PFSK-1 (cell line): ENCODE measurements at regions not wholly inside any gene's neighbourhood (a gene's known extent, or its start where the extent isn't known, plus 50 kb on each side); places are given as distances from the start of the nearest gene placed in this dataset.

Source experiments
- FOXP2 ChIP-seq: optimal IDR thresholded peaks from 2 replicates; pipeline ENCODE3; 2011; ENCODE audit warnings: borderline replicate concordance, control low read depth, inconsistent platforms; ENCODE audit not compliant: insufficient read depth; ENCODE audit errors: extremely low read length, extremely low read depth
- POLR2AphosphoS5 ChIP-seq: IDR thresholded peaks from 2 replicates; pipeline ENCODE4 v1.6.1; 2012; ENCODE audit warnings: low read depth, mild to moderate bottlenecking, control low read depth, low read length, moderate library complexity
- SIN3A ChIP-seq: IDR thresholded peaks from 2 replicates; pipeline ENCODE4 v1.6.1; 2012; ENCODE audit warnings: mild to moderate bottlenecking, low read length, moderate library complexity, borderline replicate concordance; ENCODE audit not compliant: insufficient read depth
- TAF1 ChIP-seq: IDR thresholded peaks from 2 replicates; pipeline ENCODE4 v1.6.1; 2012; ENCODE audit warnings: low read length, control low read depth, borderline replicate concordance; ENCODE audit not compliant: insufficient read depth
- TF ChIP-seq, protein P1 (sequence below), 2 experiments: IDR thresholded peaks; 2 replicates each; pipeline versions ENCODE4 v1.6.1 to v1.8.0; 2011 to 2012; ENCODE audit warnings: low read depth in 2 of 2, low read length in 2 of 2, control low read depth in 1 of 2, inconsistent platforms in 1 of 2, mild to moderate bottlenecking in 1 of 2, moderate library complexity in 1 of 2; ENCODE audit not compliant: insufficient read depth in 1 of 2

DNA sequence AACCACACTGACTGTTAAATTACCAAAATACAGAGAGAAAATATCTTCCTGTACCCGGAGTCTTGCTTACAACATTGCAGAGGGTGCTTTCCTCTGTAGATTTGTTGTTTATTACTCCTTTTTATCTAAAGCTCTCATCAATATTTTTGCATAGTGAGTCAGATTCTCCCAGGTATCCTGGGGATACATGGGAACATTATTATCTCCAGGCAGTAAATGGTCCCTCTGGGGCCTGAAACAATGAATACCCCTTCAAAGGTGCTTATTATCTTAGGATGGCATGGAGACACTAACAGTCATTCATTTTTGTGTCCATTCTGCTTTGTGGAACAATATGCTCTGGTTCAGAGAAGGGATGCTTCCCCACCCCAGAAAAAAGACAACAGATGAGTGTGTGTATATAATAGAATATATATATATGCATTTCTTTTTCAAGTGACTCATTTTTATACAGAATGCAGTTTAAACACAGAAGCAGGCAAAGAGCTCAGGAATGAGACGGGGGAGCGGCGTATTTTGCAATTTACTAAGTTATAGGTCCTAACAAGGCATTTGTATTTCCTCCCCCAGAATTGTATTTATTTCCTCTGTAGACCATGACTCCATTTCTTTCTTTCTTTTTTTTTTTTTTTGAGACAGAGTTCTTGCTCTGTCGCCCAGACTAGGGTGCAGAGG lies 424.8 kb upstream of the ZEB2 start:
- TF ChIP-seq FOXP2 = no peak
- TF ChIP-seq, protein P1, sequence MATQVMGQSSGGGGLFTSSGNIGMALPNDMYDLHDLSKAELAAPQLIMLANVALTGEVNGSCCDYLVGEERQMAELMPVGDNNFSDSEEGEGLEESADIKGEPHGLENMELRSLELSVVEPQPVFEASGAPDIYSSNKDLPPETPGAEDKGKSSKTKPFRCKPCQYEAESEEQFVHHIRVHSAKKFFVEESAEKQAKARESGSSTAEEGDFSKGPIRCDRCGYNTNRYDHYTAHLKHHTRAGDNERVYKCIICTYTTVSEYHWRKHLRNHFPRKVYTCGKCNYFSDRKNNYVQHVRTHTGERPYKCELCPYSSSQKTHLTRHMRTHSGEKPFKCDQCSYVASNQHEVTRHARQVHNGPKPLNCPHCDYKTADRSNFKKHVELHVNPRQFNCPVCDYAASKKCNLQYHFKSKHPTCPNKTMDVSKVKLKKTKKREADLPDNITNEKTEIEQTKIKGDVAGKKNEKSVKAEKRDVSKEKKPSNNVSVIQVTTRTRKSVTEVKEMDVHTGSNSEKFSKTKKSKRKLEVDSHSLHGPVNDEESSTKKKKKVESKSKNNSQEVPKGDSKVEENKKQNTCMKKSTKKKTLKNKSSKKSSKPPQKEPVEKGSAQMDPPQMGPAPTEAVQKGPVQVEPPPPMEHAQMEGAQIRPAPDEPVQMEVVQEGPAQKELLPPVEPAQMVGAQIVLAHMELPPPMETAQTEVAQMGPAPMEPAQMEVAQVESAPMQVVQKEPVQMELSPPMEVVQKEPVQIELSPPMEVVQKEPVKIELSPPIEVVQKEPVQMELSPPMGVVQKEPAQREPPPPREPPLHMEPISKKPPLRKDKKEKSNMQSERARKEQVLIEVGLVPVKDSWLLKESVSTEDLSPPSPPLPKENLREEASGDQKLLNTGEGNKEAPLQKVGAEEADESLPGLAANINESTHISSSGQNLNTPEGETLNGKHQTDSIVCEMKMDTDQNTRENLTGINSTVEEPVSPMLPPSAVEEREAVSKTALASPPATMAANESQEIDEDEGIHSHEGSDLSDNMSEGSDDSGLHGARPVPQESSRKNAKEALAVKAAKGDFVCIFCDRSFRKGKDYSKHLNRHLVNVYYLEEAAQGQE (IDR thresholded peaks at IDR 0.05; ENCODE audit: insufficient read depth in 1 of 2, low read depth in 2 of 2, low read length in 2 of 2) = no peak
- no peak for TF ChIP-seq SIN3A
- TF ChIP-seq POLR2AphosphoS5 = no peak
- no peak for TF ChIP-seq TAF1

DNA sequence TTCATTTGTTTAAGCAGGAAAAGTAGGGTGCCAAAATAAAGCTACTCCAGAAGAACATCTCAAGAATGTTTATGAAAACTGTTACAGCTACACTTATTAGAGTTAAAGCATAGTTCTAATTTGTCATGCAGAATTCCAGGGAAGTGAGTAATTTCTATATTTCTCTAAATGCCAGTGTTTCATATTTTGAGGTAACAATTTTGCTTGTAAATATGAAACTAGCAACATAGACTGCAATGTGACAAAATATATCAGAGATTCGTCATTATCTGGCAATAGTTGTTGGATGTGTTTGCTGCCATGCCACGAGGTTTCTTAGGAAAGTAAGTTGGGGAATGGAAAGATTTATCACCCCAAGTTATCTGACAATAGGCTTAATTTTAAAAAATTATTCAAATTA lies 424.1 kb upstream of the ZEB2 start:
- TF ChIP-seq POLR2AphosphoS5 (no peak), TAF1 (no peak), FOXP2 (no peak)

DNA sequence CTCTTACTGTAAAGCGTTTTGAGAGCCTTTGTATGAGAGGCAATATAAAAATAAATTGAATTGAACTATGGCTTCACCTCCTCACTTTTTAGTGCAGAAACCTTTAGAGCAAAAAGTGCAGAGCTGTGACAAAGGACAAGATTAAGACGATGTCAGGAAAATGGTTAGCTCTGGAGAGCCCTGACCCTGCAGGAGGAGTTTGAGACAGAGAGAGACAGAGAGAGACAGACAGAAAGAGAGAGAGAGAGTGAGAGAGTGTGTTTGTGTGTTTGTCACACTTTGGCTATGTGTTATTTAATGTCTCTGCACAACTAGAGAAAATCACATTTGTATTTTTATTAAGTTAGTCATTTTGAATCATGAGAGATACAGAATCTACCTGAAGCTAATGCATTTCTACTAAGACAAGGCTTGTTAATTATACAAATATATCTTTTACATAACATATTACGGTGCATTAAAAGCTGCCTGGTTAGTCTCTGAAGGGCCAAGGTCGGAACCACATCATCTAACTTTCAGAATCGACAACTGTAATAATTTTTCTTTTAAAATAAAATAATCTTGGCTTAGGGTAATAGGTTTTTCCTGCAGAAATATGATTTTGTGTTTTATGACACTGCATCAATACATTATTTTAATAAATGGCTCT lies 423.5 kb upstream of the ZEB2 start:
- no peak for TF ChIP-seq TAF1
- TF ChIP-seq, protein P1 (IDR thresholded peaks at IDR 0.05; ENCODE audit: insufficient read depth in 1 of 2, low read depth in 2 of 2, low read length in 2 of 2) = no peak
- no peak for TF ChIP-seq FOXP2
- TF ChIP-seq SIN3A = no peak
- TF ChIP-seq POLR2AphosphoS5 = no peak

DNA sequence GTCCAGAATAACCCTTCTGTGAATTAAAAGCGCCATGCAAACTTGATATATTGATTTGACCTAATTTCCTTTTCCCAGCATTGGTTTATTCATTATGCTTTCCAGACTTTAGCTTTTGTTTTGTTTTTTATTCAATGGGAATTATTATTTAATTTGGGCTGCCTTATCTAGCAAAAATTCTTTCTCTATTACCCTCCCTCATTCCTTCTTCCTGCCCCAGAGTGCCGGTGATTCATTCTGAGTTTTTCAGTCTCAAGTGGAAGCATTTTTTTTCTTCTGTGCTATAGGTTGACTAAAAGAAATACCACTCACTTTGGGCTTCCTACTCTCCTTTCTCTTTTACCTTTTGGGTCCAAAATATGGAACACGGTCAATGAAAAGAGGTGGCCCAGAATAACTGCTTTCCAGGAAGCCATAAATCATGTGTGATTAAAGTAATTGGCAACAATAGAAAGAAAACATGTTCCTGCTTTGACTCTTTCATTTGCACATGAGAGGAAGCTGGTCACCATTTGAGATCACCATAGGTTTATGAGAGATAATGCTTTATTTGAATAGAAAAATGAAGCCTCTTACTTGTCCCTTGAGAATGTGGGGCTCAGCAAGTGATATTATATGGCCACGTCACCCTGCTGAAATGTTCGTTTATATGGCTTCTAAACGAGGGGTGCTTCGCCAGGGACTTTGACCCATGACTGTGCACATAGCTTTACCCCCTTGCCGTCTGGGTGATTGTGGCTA lies 422.8 kb upstream of the ZEB2 start:
- TF ChIP-seq TAF1 (no peak), FOXP2 (no peak), POLR2AphosphoS5 (no peak), SIN3A (no peak)
- TF ChIP-seq, protein P1 (IDR thresholded peaks at IDR 0.05; ENCODE audit: insufficient read depth in 1 of 2, low read depth in 2 of 2, low read length in 2 of 2) = no peak

DNA sequence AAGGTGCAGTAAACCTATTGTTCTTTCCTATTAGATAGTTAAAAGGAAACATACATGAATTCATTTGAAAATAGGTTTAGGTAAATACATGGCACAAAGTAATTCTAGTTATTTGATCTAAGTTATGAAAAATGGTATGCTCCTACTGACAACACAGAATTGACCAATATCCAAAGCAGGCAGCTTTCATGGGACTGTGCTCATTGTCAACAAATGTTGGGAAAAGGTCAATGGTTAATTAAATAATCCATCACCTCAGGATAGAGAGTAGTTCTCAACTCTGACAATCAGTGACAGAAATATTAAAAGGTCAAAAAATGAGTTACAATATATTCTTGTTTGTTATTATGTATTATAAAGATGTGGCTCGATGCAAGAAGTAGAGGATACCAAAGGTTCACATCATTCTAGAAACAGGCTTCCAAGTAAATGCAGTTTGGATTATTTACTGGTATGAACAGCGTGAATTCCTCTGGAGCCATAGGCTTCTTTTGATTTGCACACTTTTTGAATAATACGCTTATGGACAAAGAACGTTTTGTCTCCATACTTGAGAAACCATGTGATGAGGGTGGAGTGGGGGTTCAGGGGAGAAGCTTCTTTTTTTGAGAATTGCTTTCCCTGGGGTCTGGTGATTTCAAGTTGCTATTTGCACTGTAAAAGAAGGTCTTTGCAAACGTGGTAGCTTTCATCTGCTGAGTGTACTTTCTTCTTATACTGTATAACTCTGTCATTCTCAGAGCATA lies 422.0 kb upstream of the ZEB2 start:
- TF ChIP-seq FOXP2 = no peak
- TF ChIP-seq SIN3A = no peak
- 0 out of 2 replicates have a peak, but pooled peaks have one; percentile 15 for TF ChIP-seq TAF1
